CD4-positive, alpha-beta T cell (primary cell): ENCODE measurements at regions not wholly inside any gene's neighbourhood (a gene's known extent, or its start where the extent isn't known, plus 50 kb on each side); places are given as distances from the start of the nearest gene placed in this dataset.

ENCODE experiments used
- ATAC-seq: fragments of 200-7000 bp; cut with Tn5 transposase; one replicate; pipeline ENCODE4 v1.10.0; 2022; ENCODE audit warnings: mild to moderate bottlenecking; ENCODE audit not compliant: poor library complexity
- CTCF ChIA-PET: fragments of 350-600 bp; sonication (Branson Sonifier 250); formaldehyde crosslinking; loops from one replicate; lab custom pipeline; 2021; ENCODE audit warnings: antibody characterized with exemption, inconsistent platforms; lab: Charles Lee
- POLR2A ChIA-PET: fragments of 350-600 bp; sonication (Branson Sonifier 250); formaldehyde crosslinking; loops from one replicate; lab custom pipeline; 2021; ENCODE audit warnings: antibody characterized with exemption, inconsistent platforms; lab: Charles Lee
- DNase-seq, 14 experiments: peaks; one replicate each; pipeline ENCODE4 v3.0.0-alpha.2; 2013 to 2020; ENCODE audit warnings: mixed read lengths in 2 of 14
- H3K27ac ChIP-seq, 2 donors: one replicate each; pipeline versions ENCODE4 v1.5.1 to v1.7.0; 2013; ENCODE audit warnings: low read length in 2 of 2, low read depth in 1 of 2, mild to moderate bottlenecking in 1 of 2
- H3K27me3 ChIP-seq, 2 experiments: 1 replicate in 1 of 2; 2 replicates in 1 of 2; pipeline versions ENCODE4 v1.6.1 to v1.7.0; 2013; ENCODE audit warnings: low read length in 2 of 2, control low read depth in 1 of 2, mild to moderate bottlenecking in 1 of 2, moderate library complexity in 1 of 2; ENCODE audit not compliant: insufficient read depth in 2 of 2, control insufficient read depth in 1 of 2
- H3K36me3 ChIP-seq: one replicate; pipeline ENCODE4 v1.6.1; 2013; ENCODE audit warnings: low read length, control low read depth; ENCODE audit not compliant: insufficient read depth
- H3K4me1 ChIP-seq: one replicate; pipeline ENCODE4 v1.6.1; 2013; ENCODE audit warnings: low read length, control low read depth; ENCODE audit not compliant: insufficient read depth
- H3K4me3 ChIP-seq: one replicate; pipeline ENCODE4 v1.5.1; 2013; ENCODE audit warnings: mild to moderate bottlenecking, low read length, moderate library complexity
- H3K9me3 ChIP-seq, 2 experiments: 1 replicate in 1 of 2; 2 replicates in 1 of 2; pipeline versions ENCODE4 v1.6.1 to v1.7.0; 2013; ENCODE audit warnings: low read length in 2 of 2, mild to moderate bottlenecking in 2 of 2, control low read depth in 1 of 2, moderate library complexity in 1 of 2; ENCODE audit not compliant: control insufficient read depth in 1 of 2, insufficient read depth in 1 of 2
- H3K27ac Mint-ChIP-seq: one replicate; pipeline ENCODE4 v1.8.0; 2020; ENCODE audit warnings: mixed read lengths
- H3K27me3 Mint-ChIP-seq: one replicate; pipeline ENCODE4 v1.8.0; 2021; ENCODE audit warnings: mixed read lengths
- H3K36me3 Mint-ChIP-seq: one replicate; pipeline ENCODE4 v1.8.0; 2021; ENCODE audit warnings: low read depth, mixed read lengths
- H3K4me1 Mint-ChIP-seq: one replicate; pipeline ENCODE4 v1.8.0; 2021; ENCODE audit warnings: low read depth, mixed read lengths
- H3K4me3 Mint-ChIP-seq: one replicate; pipeline ENCODE4 v1.8.0; 2020; ENCODE audit warnings: mild to moderate bottlenecking, mixed read lengths
- H3K9me3 Mint-ChIP-seq: one replicate; pipeline ENCODE4 v1.8.0; 2020; ENCODE audit warnings: mixed read lengths
- CTCF ChIP-seq: fragments of 200-600 bp; IDR thresholded peaks from one replicate; pipeline ENCODE4 v1.8.0; 2022; ENCODE audit warnings: antibody characterized with exemption, mild to moderate bottlenecking
- intact Hi-C, 2 experiments: fragments of 100-400 bp; cut with DNase I in 1 of 2; cut with micrococcal nuclease in 1 of 2; formaldehyde crosslinking; loops; one replicate each; pipeline versions ENCODE4 v1.15.1 to v1.9.0; 2023 to 2025; cut with DNase I, micrococcal nuclease

- Mint-ChIP-seq H3K36me3 (no peaks in the 10 kb centered on the region), H3K9me3 (peaks cover 2% of the 10 kb centered on the region), H3K4me3 (no peak overlapping the region), H3K27me3 (no peaks in the 10 kb centered on the region), H3K27ac (no peak overlapping the region), H3K4me1 (no peaks in the 10 kb centered on the region)
- intact Hi-C loops = no loop called here
- Histone ChIP-seq H3K36me3 (no peaks in the 10 kb centered on the region), H3K4me3 (no peak overlapping the region), H3K4me1 (no peaks in the 10 kb centered on the region), H3K27me3 (no peaks in the 10 kb centered on the region), H3K27ac (no peak overlapping the region), H3K9me3 (peaks cover 0 to 18% of the 10 kb centered on the region in 2 experiments)
- ATAC-seq = no peak
- peak in 1 of 14 experiments; percentile 5 for DNase-seq
- CTCF ChIA-PET = no interaction called here
- POLR2A ChIA-PET = no interaction called here
- TF ChIP-seq CTCF = no peak
Measured at GRCh38 chr1:72649211-72649888, 367.0 kb upstream of the NEGR1 start.

GRCh38 chr1:72648465-72648864, 366.1 kb upstream of the NEGR1 start:
- no peak overlapping the region for H3K27ac ChIP-seq
- Mint-ChIP-seq H3K36me3 (no peaks in the 10 kb centered on the region), H3K27ac (no peak overlapping the region), H3K27me3 (no peaks in the 10 kb centered on the region), H3K4me1 (no peaks in the 10 kb centered on the region), H3K9me3 (peaks cover 2% of the 10 kb centered on the region), H3K4me3 (no peak overlapping the region)
- CTCF ChIA-PET = no interaction called here
- intact Hi-C loops = no loop called here
- DNase-seq = peak in 1 of 14 experiments; percentile 3
- no peaks in the 10 kb centered on the region for H3K4me1 ChIP-seq
- H3K9me3 ChIP-seq = peaks cover 0 to 18% of the 10 kb centered on the region in 2 experiments
- ATAC-seq = no peak
- no peaks in the 10 kb centered on the region for H3K36me3 ChIP-seq
- TF ChIP-seq CTCF = no peak
- H3K27me3 ChIP-seq = no peaks in the 10 kb centered on the region
- POLR2A ChIA-PET = no interaction called here
- no peak overlapping the region for H3K4me3 ChIP-seq

- Mint-ChIP-seq H3K4me1 (no peaks in the 10 kb centered on the region), H3K27me3 (no peaks in the 10 kb centered on the region), H3K9me3 (peaks cover 7% of the 10 kb centered on the region), H3K4me3 (no peak overlapping the region), H3K36me3 (no peaks in the 10 kb centered on the region), H3K27ac (no peak overlapping the region)
- POLR2A ChIA-PET = no interaction called here
- Histone ChIP-seq H3K27me3 (no peaks in the 10 kb centered on the region), H3K9me3 (peaks cover 0 to 5% of the 10 kb centered on the region in 2 experiments), H3K27ac (no peak overlapping the region), H3K36me3 (no peaks in the 10 kb centered on the region), H3K4me3 (no peak overlapping the region), H3K4me1 (no peaks in the 10 kb centered on the region)
- DNase-seq (no peak), ATAC-seq (no peak)
- CTCF ChIA-PET = no interaction called here
- TF ChIP-seq CTCF = no peak
- intact Hi-C loops = no loop called here
Measured at GRCh38 chr1:72643142-72643541, 360.8 kb upstream of the NEGR1 start.
